ENCODE measurements at regions not wholly inside any gene's neighbourhood (a gene's known extent, or its start where the extent isn't known, plus 50 kb on each side); places are given as distances from the start of the nearest gene placed in this dataset.

DNA sequence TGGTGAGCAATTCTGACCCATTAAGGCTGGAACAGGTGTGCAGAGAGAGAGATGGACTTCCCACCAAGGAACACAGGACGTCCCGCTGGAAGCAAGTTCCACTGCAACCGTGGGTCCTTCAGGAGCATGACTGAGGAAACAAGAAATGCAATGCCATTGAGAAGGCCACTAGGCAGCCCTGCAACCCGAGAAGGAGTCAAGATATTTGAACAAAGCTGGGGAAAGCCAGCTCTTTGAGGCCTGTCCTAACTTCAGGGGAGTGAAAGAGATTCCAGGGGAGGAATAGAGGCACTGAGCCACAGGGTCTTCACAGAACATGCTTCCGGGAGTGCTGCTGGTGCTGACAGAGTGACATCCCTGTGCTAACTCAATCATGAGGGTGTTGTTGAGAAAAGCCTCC, 153.8 kb upstream of the ZNF236 start:
- TF ChIP-seq, protein P1, sequence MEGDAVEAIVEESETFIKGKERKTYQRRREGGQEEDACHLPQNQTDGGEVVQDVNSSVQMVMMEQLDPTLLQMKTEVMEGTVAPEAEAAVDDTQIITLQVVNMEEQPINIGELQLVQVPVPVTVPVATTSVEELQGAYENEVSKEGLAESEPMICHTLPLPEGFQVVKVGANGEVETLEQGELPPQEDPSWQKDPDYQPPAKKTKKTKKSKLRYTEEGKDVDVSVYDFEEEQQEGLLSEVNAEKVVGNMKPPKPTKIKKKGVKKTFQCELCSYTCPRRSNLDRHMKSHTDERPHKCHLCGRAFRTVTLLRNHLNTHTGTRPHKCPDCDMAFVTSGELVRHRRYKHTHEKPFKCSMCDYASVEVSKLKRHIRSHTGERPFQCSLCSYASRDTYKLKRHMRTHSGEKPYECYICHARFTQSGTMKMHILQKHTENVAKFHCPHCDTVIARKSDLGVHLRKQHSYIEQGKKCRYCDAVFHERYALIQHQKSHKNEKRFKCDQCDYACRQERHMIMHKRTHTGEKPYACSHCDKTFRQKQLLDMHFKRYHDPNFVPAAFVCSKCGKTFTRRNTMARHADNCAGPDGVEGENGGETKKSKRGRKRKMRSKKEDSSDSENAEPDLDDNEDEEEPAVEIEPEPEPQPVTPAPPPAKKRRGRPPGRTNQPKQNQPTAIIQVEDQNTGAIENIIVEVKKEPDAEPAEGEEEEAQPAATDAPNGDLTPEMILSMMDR (IDR thresholded peaks at IDR 0.05; ENCODE audit: borderline replicate concordance, extremely low read depth, low read length, poor library complexity, severe bottlenecking): no peak
- no peak for TF ChIP-seq EZH2 (IDR thresholded peaks at IDR 0.05; ENCODE audit: borderline replicate concordance, low read depth, low read length, severe bottlenecking)

Measured in DND-41 (cell line).